Stomach (tissue), 8 donors: ENCODE measurements at regions not wholly inside any gene's neighbourhood (a gene's known extent, or its start where the extent isn't known, plus 50 kb on each side); places are given as distances from the start of the nearest gene placed in this dataset.

Experiments
- DNase-seq, 2 donors: peaks; one replicate each; pipeline versions ENCODE4 v3.0.0 to v3.0.0-alpha.2; 2013 to 2019
- H3K27ac ChIP-seq, 5 donors: fragments of 200-600 bp in 4 of 5; sonication (generic) in 4 of 5; one replicate each; pipeline ENCODE4 v1.5.1; 2013 to 2019; ENCODE audit warnings: mild to moderate bottlenecking in 1 of 5, moderate library complexity in 1 of 5
- H3K27me3 ChIP-seq, 3 donors: fragments of 200-600 bp; sonication (generic); one replicate each; pipeline ENCODE4 v1.5.1; 2017 to 2019; ENCODE audit warnings: mixed run types in 1 of 3
- H3K36me3 ChIP-seq, 4 donors: fragments of 200-600 bp; sonication (generic); 1 replicate in 3 of 4; 2 replicates in 1 of 4; pipeline ENCODE4 v1.5.1; 2016 to 2019
- H3K4me1 ChIP-seq, 4 donors: fragments of 200-600 bp; sonication (generic); one replicate each; pipeline ENCODE4 v1.5.1; 2016 to 2019
- H3K4me3 ChIP-seq, 4 donors: fragments of 200-600 bp; sonication (generic) in 3 of 4; one replicate each; pipeline ENCODE4 v1.5.1; 2016 to 2019; ENCODE audit warnings: mild to moderate bottlenecking in 1 of 4
- H3K9me3 ChIP-seq, 4 donors: fragments of 200-600 bp; sonication (generic); one replicate each; pipeline ENCODE4 v1.5.1; 2016 to 2019
- CTCF ChIP-seq, 7 experiments: fragments of 450-650 bp in 4 of 7; fragments of 200-600 bp in 3 of 7; sonication (generic) in 3 of 7; IDR thresholded peaks; one replicate each; pipeline ENCODE4 v1.5.1; 2016 to 2019; ENCODE audit warnings: antibody characterized with exemption in 7 of 7, control low read depth in 2 of 7, mild to moderate bottlenecking in 1 of 7
- EP300 ChIP-seq: sonication (generic); formaldehyde crosslinking; IDR thresholded peaks from one replicate; pipeline ENCODE4 v1.6.1; 2017; ENCODE audit warnings: antibody characterized with exemption
- POLR2A ChIP-seq, 4 donors: fragments of 450-650 bp; IDR thresholded peaks; one replicate each; pipeline ENCODE4 v1.6.1; 2016; ENCODE audit warnings: antibody characterized with exemption in 4 of 4, control low read depth in 2 of 4, mild to moderate bottlenecking in 1 of 4, moderate library complexity in 1 of 4
- POLR2AphosphoS5 ChIP-seq, 3 donors: sonication (generic); formaldehyde crosslinking; IDR thresholded peaks; one replicate each; pipeline ENCODE4 v1.6.1; 2016; ENCODE audit warnings: antibody characterized with exemption in 3 of 3
- WGBS, 5 donors: extraction: QIAGEN DNeasy Blood & Tissue Kit in 3 of 5; methylation state at CpG; one replicate each; pipeline versions ENCODE4 v1.1.5 to v1.1.7; 2013 to 2018; 5-methylcytosine and 5-hydroxymethylcytosine counted together
- intact Hi-C: fragments of 100-400 bp; cut with DNase I; formaldehyde crosslinking; loops from one replicate; pipeline ENCODE4 v1.15.1; 2023; ENCODE audit warnings: low total_unique reads
- donor health status: healthy with polysubstance abuse.
- donor health status: Bipolar disorder and iron deficiency.
- donor health status: healthy.

DNA sequence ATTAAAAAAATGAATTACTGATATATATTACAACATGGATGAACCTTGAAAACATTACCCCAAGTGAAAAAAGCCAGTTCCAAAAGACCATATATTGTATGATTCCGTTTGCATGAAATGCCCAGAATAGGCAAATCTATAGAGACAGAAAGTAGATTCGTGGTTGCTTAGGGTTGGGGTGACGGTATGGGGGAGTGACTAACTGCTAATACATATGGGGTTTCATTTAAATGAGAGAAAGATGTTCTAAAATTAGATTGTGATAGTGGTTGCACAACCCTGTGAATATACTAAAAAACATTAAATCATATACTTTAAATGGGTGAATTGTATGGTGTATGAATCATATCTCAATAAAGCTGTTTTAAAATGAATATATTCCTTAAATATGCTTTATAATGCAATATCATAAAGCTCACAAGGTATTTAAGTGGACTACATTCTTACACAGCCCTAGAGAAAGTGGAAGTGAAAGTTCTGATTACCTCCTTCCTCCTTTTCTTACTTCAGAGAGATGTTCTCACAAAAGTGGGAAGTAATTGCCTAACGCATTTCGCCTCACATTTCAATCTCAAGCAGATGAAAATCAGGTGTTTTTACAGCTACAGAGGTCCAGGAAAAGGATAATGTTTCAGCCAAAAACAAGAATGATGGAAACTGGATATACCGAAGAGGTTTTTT is 142.7 kb upstream of the GNAO1 start:
- no peak overlapping the region for H3K4me3 ChIP-seq
- DNase-seq = peak in 1 of 2 donors; percentile 12
- TF ChIP-seq EP300 (no peak), CTCF (IDR thresholded peaks at IDR 0.05) (no peak), POLR2A (IDR thresholded peaks at IDR 0.05) (no peak)
- no peaks in the 10 kb centered on the region for H3K4me1 ChIP-seq
- WGBS, 5 donors = 62 to 75% (median 69%) methylated on average over 6 of the region's 6 CpGs
- H3K27me3 ChIP-seq = no peaks in the 10 kb centered on the region
- H3K9me3 ChIP-seq = no peaks in the 10 kb centered on the region
- H3K27ac ChIP-seq = no peak overlapping the region
- H3K36me3 ChIP-seq = no peaks in the 10 kb centered on the region
- intact Hi-C loops = loop anchor here (10.0 kb wide), 1 partner anchor 266 kb away; no protein-coding TSS in a partner anchor

DNA sequence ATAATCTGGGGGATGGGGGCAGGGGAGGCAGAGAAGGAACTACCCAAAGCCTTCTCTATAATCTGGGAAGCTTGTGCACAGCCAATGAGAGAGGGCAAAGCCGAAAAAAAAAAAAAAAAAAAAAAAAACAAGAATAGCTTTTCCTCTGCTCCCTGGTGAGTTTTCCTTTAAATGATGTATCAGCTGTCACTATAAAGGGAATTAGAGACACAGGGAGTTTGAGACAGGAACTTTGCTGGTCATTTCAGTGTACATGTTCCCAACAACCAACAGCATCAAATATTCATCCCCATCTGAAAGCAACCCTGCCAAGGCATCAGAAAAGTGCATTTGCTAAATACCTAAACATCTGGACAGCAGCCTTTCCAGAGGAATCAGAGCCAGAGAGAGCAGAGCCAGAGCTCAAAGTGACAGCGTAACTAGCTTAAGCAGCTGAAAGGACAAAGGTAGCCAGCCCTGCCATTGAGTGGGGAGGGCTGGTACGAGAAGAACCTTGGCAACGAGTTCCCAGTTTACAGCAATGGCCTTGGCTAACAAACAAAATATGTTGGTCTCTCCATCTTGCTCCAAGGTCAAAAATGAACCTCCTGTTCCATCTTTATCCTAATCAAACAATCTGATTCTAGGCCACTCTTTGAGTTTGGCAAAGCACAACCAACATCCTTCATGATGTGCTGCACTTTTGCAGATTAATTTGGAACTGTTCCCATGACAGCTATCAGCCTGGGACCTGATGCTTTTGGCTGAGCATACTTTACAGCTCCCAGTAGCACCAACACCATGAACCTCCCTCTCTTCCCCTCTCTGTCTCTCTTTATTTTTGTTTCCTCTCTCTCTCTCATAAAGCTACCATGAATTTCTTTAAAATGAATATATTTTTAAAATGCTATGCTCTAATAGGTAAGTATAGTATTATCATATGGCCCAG is 143.7 kb upstream of the GNAO1 start:
- Histone ChIP-seq H3K4me1 (no peaks in the 10 kb centered on the region), H3K27me3 (no peaks in the 10 kb centered on the region), H3K9me3 (no peaks in the 10 kb centered on the region), H3K36me3 (no peaks in the 10 kb centered on the region), H3K4me3 (no peak overlapping the region), H3K27ac (no peak overlapping the region)
- no peak for TF ChIP-seq POLR2AphosphoS5 (IDR thresholded peaks at IDR 0.05)
- TF ChIP-seq EP300 = no peak
- no peak for TF ChIP-seq POLR2A (IDR thresholded peaks at IDR 0.05)
- TF ChIP-seq CTCF (IDR thresholded peaks at IDR 0.05) = no peak
- WGBS, 5 donors = 44 to 69% (median 51%) methylated on average over 4 of the region's 4 CpGs
- peak in 1 of 2 donors; percentile 7 for DNase-seq
- intact Hi-C loops = loop anchor here (10.0 kb wide), 1 partner anchor 267 kb away; no protein-coding TSS in a partner anchor

DNA sequence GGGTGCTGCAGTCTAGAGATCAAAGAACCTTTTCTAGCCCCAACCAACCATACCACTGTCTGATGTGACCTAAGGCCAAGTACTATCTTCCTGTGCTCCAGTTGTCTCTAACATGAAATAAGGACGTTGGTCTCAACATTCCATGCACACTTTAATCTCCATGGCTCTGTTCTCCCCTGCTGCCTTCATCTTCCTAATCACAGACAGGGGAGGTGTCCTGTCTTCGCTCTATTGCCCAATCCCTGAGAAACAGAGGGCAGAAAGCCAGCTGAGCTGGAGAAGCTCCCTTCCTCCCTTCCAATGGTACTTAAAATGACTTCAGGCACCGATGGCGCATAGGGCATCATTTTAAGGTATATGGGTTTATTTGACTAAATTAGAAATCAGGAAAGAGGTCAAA is 148.9 kb upstream of the GNAO1 start:
- Histone ChIP-seq H3K27me3 (no peaks in the 10 kb centered on the region), H3K36me3 (no peaks in the 10 kb centered on the region), H3K27ac (no peak overlapping the region), H3K9me3 (peaks cover 0 to 2% (median 0%) of the 10 kb centered on the region in 4 donors), H3K4me1 (no peaks in the 10 kb centered on the region), H3K4me3 (no peak overlapping the region)
- intact Hi-C loops = loop anchor here (10.0 kb wide), 1 partner anchor 272 kb away; no protein-coding TSS in a partner anchor
- no peak for TF ChIP-seq POLR2AphosphoS5 (IDR thresholded peaks at IDR 0.05)
- no peak for TF ChIP-seq EP300
- no peak for TF ChIP-seq POLR2A (IDR thresholded peaks at IDR 0.05)
- no peak for TF ChIP-seq CTCF (IDR thresholded peaks at IDR 0.05)
- WGBS, 5 donors = 76 to 82% (median 81%) methylated on average over 4 of the region's 4 CpGs
- DNase-seq = no peak

DNA sequence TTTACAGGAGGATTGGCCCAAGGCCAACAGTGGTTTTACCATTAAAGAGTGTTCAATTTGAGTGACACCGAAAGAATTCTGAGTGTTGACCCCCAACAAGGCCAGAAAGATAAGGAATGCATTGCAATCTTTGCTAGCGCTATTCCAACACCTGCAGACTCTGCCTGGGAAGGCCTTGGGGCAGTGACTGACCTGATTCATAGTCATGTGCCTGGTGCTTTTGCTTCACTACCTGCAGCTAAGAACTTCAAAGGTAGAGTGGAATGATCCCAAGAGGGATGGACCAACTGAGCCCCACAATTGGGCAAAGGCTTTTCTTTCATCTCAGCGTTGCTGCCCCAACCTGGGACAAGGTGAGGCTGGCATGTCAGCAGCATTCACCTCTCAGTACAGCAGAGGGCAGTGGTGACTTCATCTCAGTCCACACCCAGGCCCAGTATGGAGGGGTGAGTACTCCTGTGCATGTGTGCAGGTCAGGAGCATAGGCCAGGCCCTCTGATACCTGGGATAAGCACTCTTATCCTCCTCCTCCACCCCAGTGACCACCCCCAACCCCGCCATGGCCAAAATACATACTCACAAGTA is 149.6 kb upstream of the GNAO1 start:
- no peak overlapping the region for H3K4me3 ChIP-seq
- H3K27me3 ChIP-seq = no peaks in the 10 kb centered on the region
- H3K36me3 ChIP-seq = no peaks in the 10 kb centered on the region
- H3K4me1 ChIP-seq = no peaks in the 10 kb centered on the region
- WGBS, 5 donors = 29 to 52% (median 34%) methylated on average over 3 to 4 of the region's 4 CpGs
- no peak overlapping the region for H3K27ac ChIP-seq
- intact Hi-C loops = loop anchor here (10.0 kb wide), 1 partner anchor 273 kb away; no protein-coding TSS in a partner anchor
- peaks cover 0 to 10% (median 3%) of the 10 kb centered on the region in 4 donors for H3K9me3 ChIP-seq
- DNase-seq = peak in 1 of 2 donors; percentile 63
- TF ChIP-seq CTCF (IDR thresholded peaks at IDR 0.05) (peak in 2 of 7 experiments; percentile 3 to 13), EP300 (no peak)
